OCI-LY3 (cell line): ENCODE measurements at regions not wholly inside any gene's neighbourhood (a gene's known extent, or its start where the extent isn't known, plus 50 kb on each side); places are given as distances from the start of the nearest gene placed in this dataset.
A peak's percentile ranks its signal among the peaks of the same experiment; 100 is the strongest.

Experiments used
- H2AFZ ChIP-seq: fragments of 200-600, 300-600 bp; shearing (Covaris generic); 2 replicates; pipeline ENCODE4 v1.6.0; 2014; ENCODE audit warnings: antibody characterized with exemption, low read depth, low read length
- H3K27ac ChIP-seq: fragments of 200-600, 300-600 bp; sonication (generic); 2 replicates; pipeline ENCODE4 v1.5.1; 2014; ENCODE audit warnings: mild to moderate bottlenecking, low read length, moderate library complexity, mixed read lengths
- H3K27me3 ChIP-seq: fragments of 200-600, 300-600 bp; sonication (generic); 2 replicates; pipeline ENCODE4 v1.6.1; 2014; ENCODE audit warnings: low read depth, low read length, mixed read lengths
- H3K36me3 ChIP-seq: fragments of 200-600, 300-600 bp; sonication (generic); replicated peaks from 2 replicates; pipeline ENCODE3; 2014; ENCODE audit warnings: low read depth, low read length, mixed read lengths
- H3K4me1 ChIP-seq: fragments of 300-600, 200-600 bp; sonication (generic); 2 replicates; pipeline ENCODE4 v1.6.1; 2014; ENCODE audit warnings: low read length, mixed read lengths
- H3K4me2 ChIP-seq: fragments of 200-600, 300-600 bp; sonication (generic); 2 replicates; pipeline ENCODE4 v1.6.1; 2014; ENCODE audit warnings: low read length, mixed read lengths
- H3K4me3 ChIP-seq: fragments of 300-600, 200-600 bp; sonication (generic); 2 replicates; pipeline ENCODE4 v1.5.1; 2014; ENCODE audit warnings: antibody characterized with exemption, mild to moderate bottlenecking, low read length, moderate library complexity
- H3K79me2 ChIP-seq: fragments of 300-600, 200-600 bp; shearing (Covaris generic); 2 replicates; pipeline ENCODE4 v1.6.1; 2014; ENCODE audit warnings: mild to moderate bottlenecking, low read length, mixed read lengths
- H3K9ac ChIP-seq: fragments of 300-600, 200-600 bp; shearing (Covaris generic); 2 replicates; pipeline ENCODE4 v1.6.0; 2014; ENCODE audit warnings: mild to moderate bottlenecking, low read length, moderate library complexity
- H3K9me3 ChIP-seq: fragments of 200-600, 300-600 bp; shearing (Covaris generic); 2 replicates; pipeline ENCODE4 v1.6.1; 2014; ENCODE audit warnings: low read length, mixed read lengths; ENCODE audit not compliant: insufficient read depth
- H4K20me1 ChIP-seq: fragments of 200-600, 300-600 bp; sonication (generic); 2 replicates; pipeline ENCODE4 v1.6.1; 2016; ENCODE audit warnings: low read length, mixed read lengths; ENCODE audit not compliant: insufficient read depth
- EZH2phosphoT487 ChIP-seq: fragments of 200-600 bp; shearing (Covaris generic); IDR thresholded peaks from 2 replicates; pipeline ENCODE4 v1.6.1; 2018; ENCODE audit warnings: antibody characterized with exemption, mixed run types, low read depth
- TF ChIP-seq, protein P1 (sequence below): fragments of 200-600, 300-600 bp; sonication (generic); IDR thresholded peaks from 2 replicates; pipeline ENCODE4 v1.5.1; 2014; ENCODE audit warnings: antibody characterized with exemption, low read length, low read depth

DNA sequence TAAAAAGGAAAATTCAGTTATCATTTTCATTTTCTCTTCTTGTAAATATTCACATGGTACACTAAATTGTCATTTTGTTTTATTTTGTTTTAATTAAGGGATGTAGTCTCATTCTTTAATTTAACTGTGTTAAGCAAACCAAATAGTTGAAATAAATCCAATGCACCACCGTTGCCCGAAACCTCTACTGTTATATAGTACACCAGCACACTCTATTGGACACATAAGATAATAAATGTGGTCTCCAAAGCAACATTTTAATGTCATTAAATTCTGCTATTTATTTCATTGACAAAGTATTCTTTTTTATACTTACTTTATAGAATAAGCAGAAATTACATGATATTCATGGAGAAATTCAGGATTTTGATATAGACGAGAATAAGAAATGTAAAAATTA lies 156.4 kb upstream of the FREM2 start:
- no peak overlapping the region for H2AFZ ChIP-seq
- peaks cover 3% of the 10 kb centered on the region; the same call in 1 of the 2 replicates for H3K27me3 ChIP-seq
- H3K79me2 ChIP-seq = no peaks in the 10 kb centered on the region
- TF ChIP-seq, protein P1, sequence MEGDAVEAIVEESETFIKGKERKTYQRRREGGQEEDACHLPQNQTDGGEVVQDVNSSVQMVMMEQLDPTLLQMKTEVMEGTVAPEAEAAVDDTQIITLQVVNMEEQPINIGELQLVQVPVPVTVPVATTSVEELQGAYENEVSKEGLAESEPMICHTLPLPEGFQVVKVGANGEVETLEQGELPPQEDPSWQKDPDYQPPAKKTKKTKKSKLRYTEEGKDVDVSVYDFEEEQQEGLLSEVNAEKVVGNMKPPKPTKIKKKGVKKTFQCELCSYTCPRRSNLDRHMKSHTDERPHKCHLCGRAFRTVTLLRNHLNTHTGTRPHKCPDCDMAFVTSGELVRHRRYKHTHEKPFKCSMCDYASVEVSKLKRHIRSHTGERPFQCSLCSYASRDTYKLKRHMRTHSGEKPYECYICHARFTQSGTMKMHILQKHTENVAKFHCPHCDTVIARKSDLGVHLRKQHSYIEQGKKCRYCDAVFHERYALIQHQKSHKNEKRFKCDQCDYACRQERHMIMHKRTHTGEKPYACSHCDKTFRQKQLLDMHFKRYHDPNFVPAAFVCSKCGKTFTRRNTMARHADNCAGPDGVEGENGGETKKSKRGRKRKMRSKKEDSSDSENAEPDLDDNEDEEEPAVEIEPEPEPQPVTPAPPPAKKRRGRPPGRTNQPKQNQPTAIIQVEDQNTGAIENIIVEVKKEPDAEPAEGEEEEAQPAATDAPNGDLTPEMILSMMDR = peak; percentile 67
- no peak for TF ChIP-seq EZH2phosphoT487
- H3K9me3 ChIP-seq = no peaks in the 10 kb centered on the region
- H3K4me1 ChIP-seq = no peaks in the 10 kb centered on the region
- H3K36me3 ChIP-seq = no peaks in the 10 kb centered on the region
- H4K20me1 ChIP-seq = no peaks in the 10 kb centered on the region
- no peak overlapping the region for H3K4me2 ChIP-seq
- no peak overlapping the region for H3K4me3 ChIP-seq
- no peak overlapping the region for H3K9ac ChIP-seq
- no peak overlapping the region for H3K27ac ChIP-seq

DNA sequence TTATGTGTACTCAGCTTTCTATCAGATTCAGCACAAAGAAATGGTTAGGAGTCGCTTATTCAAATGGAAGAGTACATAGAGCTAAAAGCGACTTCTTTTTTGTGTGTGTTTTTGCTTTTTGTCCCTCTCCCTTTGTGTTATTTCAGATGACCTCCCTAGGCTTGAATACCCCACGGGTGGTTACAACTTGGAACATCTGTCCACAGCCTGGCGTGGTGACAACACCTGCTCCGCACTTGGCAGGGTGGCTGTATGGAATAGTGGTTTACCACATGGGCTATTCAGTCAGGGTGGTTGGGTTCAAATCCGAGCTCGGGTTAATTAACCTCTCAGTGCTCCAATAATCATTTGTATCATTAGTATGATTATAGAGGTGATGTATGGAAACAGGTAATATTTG lies 151.6 kb upstream of the FREM2 start:
- H3K27me3 ChIP-seq = no peaks in the 10 kb centered on the region
- TF ChIP-seq EZH2phosphoT487 = no peak
- TF ChIP-seq, protein P1 = no peak
- no peaks in the 10 kb centered on the region for H4K20me1 ChIP-seq
- no peaks in the 10 kb centered on the region for H3K36me3 ChIP-seq
- H3K9me3 ChIP-seq = no peaks in the 10 kb centered on the region
- no peak overlapping the region for H2AFZ ChIP-seq
- no peak overlapping the region for H3K27ac ChIP-seq
- no peaks in the 10 kb centered on the region for H3K4me1 ChIP-seq
- H3K9ac ChIP-seq = no peak overlapping the region
- H3K4me2 ChIP-seq = no peak overlapping the region
- no peaks in the 10 kb centered on the region for H3K79me2 ChIP-seq
- H3K4me3 ChIP-seq = no peak overlapping the region

DNA sequence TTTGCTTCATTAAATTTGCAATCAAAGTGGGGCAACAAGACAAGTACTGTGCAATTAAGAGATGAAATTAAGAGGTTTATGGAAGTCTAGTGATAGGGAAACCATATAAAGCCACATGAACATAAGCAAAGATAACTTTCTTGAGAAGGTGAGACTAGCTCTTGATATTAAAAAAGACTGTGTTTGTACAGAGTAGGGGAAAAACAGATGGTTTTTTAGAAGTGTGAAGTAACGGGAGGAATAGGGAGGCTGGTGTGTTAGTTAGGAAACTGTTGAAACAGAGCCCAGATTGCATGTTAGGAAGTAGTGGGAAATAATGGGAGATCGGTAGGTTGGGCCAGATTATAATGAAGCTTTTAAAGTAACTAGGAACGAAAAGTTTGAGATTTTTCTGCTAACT lies 149.8 kb upstream of the FREM2 start:
- no peak overlapping the region for H3K9ac ChIP-seq
- no peak overlapping the region for H3K4me3 ChIP-seq
- H3K9me3 ChIP-seq = no peaks in the 10 kb centered on the region
- H3K4me2 ChIP-seq = no peak overlapping the region
- H2AFZ ChIP-seq = no peak overlapping the region
- H3K4me1 ChIP-seq = no peaks in the 10 kb centered on the region
- H3K27me3 ChIP-seq = no peaks in the 10 kb centered on the region
- no peaks in the 10 kb centered on the region for H3K36me3 ChIP-seq
- H4K20me1 ChIP-seq = no peaks in the 10 kb centered on the region
- H3K27ac ChIP-seq = no peak overlapping the region
- no peak for TF ChIP-seq EZH2phosphoT487
- H3K79me2 ChIP-seq = no peaks in the 10 kb centered on the region

DNA sequence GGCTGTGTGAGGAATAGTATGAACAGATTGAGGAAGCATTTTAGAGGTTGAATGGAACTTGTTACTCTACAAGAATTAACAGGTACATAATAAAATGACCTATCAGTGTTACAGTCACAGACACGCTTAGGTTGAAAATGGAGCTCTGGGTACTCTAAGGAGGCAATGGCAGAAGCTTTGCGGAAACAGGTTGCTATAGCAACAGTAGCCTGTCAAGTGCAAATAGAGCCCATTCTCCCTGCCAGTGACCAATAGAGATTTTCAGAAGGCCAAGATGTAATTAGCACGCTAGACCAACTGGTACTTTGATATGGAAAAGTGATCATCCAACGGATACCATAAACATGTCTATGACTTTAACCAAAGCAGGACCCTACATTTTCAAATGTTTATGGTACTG lies 148.5 kb upstream of the FREM2 start:
- Histone ChIP-seq H3K36me3 (no peaks in the 10 kb centered on the region), H4K20me1 (no peaks in the 10 kb centered on the region), H3K4me1 (no peaks in the 10 kb centered on the region), H3K4me3 (no peak overlapping the region), H3K27ac (no peak overlapping the region), H2AFZ (no peak overlapping the region), H3K4me2 (no peak overlapping the region), H3K9me3 (no peaks in the 10 kb centered on the region), H3K9ac (no peak overlapping the region), H3K79me2 (no peaks in the 10 kb centered on the region), H3K27me3 (no peaks in the 10 kb centered on the region)
- no peak for TF ChIP-seq EZH2phosphoT487
- TF ChIP-seq, protein P1 = no peak

DNA sequence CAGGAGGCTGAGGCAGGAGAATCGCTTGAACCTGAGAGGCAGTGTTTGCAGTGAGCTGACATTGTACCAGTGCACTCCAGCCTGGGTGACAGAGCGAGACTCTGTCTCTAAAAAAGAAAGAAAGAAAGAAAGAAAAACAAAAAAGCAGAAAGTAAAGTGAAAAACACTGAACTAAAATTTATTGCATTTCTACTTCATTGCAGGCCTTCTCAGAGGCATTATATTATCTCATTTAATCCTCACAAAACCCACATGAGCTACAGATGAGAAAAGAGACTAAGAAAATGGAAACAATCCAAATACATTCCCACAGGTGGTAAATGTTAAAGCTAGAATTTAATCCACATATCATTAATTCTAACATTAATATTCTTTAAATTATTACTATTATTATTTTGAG lies 147.2 kb upstream of the FREM2 start:
- no peaks in the 10 kb centered on the region for H3K79me2 ChIP-seq
- no peak overlapping the region for H3K27ac ChIP-seq
- no peak overlapping the region for H3K4me3 ChIP-seq
- H3K4me2 ChIP-seq = no peak overlapping the region
- H2AFZ ChIP-seq = no peak overlapping the region
- H3K27me3 ChIP-seq = no peaks in the 10 kb centered on the region
- H4K20me1 ChIP-seq = no peaks in the 10 kb centered on the region
- no peaks in the 10 kb centered on the region for H3K36me3 ChIP-seq
- TF ChIP-seq, protein P1 = no peak
- TF ChIP-seq EZH2phosphoT487 = no peak
- H3K4me1 ChIP-seq = no peaks in the 10 kb centered on the region
- no peak overlapping the region for H3K9ac ChIP-seq
- H3K9me3 ChIP-seq = no peaks in the 10 kb centered on the region
